Panc1 (cell line): ENCODE measurements at regions not wholly inside any gene's neighbourhood (a gene's known extent, or its start where the extent isn't known, plus 50 kb on each side); places are given as distances from the start of the nearest gene placed in this dataset.

Experiments
- ATAC-seq: fragments of 200-7000 bp; cut with Tn5 transposase; 2 replicates; pipeline ENCODE4 v1.9.1; 2020; ENCODE audit warnings: mild to moderate bottlenecking, moderate library complexity
- BruUV-seq: library from RNA; stranded (reverse); fragments of 400-500 nt; replicated peaks from 2 replicates; lab custom pipeline; 2021; lab: Mats Ljungman, UMichigan
- CTCF ChIA-PET: fragments of 300-600 bp; sonication (Branson Sonifier 250); formaldehyde crosslinking; loops from one replicate; lab custom pipeline; 2022; ENCODE audit warnings: antibody characterized with exemption; lab: Charles Lee
- POLR2A ChIA-PET: fragments of 300-600 bp; sonication (Branson Sonifier 250); formaldehyde crosslinking; loops from one replicate; lab custom pipeline; 2022; ENCODE audit warnings: antibody characterized with exemption; lab: Charles Lee
- DNase-seq: peaks from one replicate; pipeline ENCODE4 v3.0.0-alpha.2; 2010; ENCODE audit warnings: low read depth, low spot score
- H3K27ac ChIP-seq: 2 replicates; pipeline ENCODE4 v1.5.1; 2011; ENCODE audit warnings: mild to moderate bottlenecking, low read length, inconsistent platforms
- H3K27me3 ChIP-seq: fragments of 200-500 bp; sonication (Bioruptor generic); 2 replicates; pipeline ENCODE4 v1.6.0; 2014; ENCODE audit warnings: low read length, inconsistent platforms; ENCODE audit not compliant: control insufficient read depth, insufficient read depth
- H3K36me3 ChIP-seq: fragments of 200-500 bp; sonication (Bioruptor generic); 2 replicates; pipeline ENCODE4 v1.5.1; 2014; ENCODE audit warnings: inconsistent platforms, mild to moderate bottlenecking, low read length, moderate library complexity; ENCODE audit not compliant: control insufficient read depth, insufficient read depth
- H3K4me1 ChIP-seq: 2 replicates; pipeline ENCODE4 v1.5.1; 2011; ENCODE audit warnings: inconsistent platforms, mild to moderate bottlenecking, low read length, moderate library complexity; ENCODE audit not compliant: control insufficient read depth, insufficient read depth
- H3K4me3 ChIP-seq, 2 experiments: 2 replicates each; pipeline ENCODE4 v1.5.1; 2011 to 2012; ENCODE audit warnings: low read depth in 2 of 2, low read length in 2 of 2, mild to moderate bottlenecking in 2 of 2, inconsistent platforms in 1 of 2, moderate library complexity in 1 of 2
- H3K9me3 ChIP-seq: fragments of 200-500 bp; sonication (Bioruptor generic); 2 replicates; pipeline ENCODE4 v1.5.1; 2014; ENCODE audit warnings: low read depth, mild to moderate bottlenecking, inconsistent platforms, low read length, moderate library complexity; ENCODE audit not compliant: control insufficient read depth, insufficient read depth
- POLR2AphosphoS5 ChIP-seq: IDR thresholded peaks from 2 replicates; pipeline ENCODE4 v1.6.1; 2012; ENCODE audit warnings: mild to moderate bottlenecking, low read depth, low read length, moderate library complexity
- SIN3A ChIP-seq: IDR thresholded peaks from 2 replicates; pipeline ENCODE4 v1.6.1; 2012; ENCODE audit warnings: low read depth, mild to moderate bottlenecking, low read length, moderate library complexity, borderline replicate concordance; ENCODE audit not compliant: insufficient read depth
- TCF7L2 ChIP-seq: IDR thresholded peaks from 2 replicates; pipeline ENCODE4 v1.6.1; 2011; ENCODE audit warnings: mild to moderate bottlenecking, low read depth, low read length, inconsistent platforms
- in situ Hi-C: cut with HindIII; loops from 2 replicates; pipeline ENCODE4 v1.10.0; 2016; ENCODE audit warnings: low sequenced_read_pairs, low pct_unique_long_range_greater_than_20kb
- intact Hi-C: fragments of 100-400 bp; cut with micrococcal nuclease; formaldehyde crosslinking; loops from one replicate; pipeline ENCODE4 v1.10.0; 2022; ENCODE audit not compliant: unreplicated experiment
- TF ChIP-seq, protein P1 (sequence below), 2 experiments: IDR thresholded peaks; 2 replicates each; pipeline ENCODE4 v1.6.1; 2011 to 2012; ENCODE audit warnings: low read depth in 2 of 2, control low read depth in 1 of 2, low read length in 1 of 2, mild to moderate bottlenecking in 1 of 2, moderate library complexity in 1 of 2; ENCODE audit not compliant: insufficient read depth in 1 of 2
- TF ChIP-seq, protein P2 (sequence below): fragments of 450-650 bp; IDR thresholded peaks from 2 replicates; pipeline ENCODE4 v1.5.1; 2017; ENCODE audit warnings: mild to moderate bottlenecking

DNA sequence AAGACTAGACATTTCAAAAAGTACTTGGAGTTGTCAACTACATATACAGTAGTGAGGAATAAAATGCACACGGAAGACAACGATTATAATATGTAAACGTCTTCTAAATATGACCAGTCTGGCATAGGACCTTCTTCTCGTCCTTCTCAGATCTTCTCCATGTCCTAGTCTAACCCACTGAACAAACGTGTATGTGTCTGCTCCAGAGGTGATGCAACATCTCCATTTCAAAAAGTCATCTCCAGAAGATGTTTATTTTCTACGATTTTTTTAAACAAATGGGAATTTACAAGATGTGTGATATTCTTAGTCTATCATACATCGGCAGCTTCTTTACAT, 89.9 kb downstream of the GPX5 start:
- no peak overlapping the region for H3K4me3 ChIP-seq
- H3K27ac ChIP-seq: no peak overlapping the region
- TF ChIP-seq, protein P1, sequence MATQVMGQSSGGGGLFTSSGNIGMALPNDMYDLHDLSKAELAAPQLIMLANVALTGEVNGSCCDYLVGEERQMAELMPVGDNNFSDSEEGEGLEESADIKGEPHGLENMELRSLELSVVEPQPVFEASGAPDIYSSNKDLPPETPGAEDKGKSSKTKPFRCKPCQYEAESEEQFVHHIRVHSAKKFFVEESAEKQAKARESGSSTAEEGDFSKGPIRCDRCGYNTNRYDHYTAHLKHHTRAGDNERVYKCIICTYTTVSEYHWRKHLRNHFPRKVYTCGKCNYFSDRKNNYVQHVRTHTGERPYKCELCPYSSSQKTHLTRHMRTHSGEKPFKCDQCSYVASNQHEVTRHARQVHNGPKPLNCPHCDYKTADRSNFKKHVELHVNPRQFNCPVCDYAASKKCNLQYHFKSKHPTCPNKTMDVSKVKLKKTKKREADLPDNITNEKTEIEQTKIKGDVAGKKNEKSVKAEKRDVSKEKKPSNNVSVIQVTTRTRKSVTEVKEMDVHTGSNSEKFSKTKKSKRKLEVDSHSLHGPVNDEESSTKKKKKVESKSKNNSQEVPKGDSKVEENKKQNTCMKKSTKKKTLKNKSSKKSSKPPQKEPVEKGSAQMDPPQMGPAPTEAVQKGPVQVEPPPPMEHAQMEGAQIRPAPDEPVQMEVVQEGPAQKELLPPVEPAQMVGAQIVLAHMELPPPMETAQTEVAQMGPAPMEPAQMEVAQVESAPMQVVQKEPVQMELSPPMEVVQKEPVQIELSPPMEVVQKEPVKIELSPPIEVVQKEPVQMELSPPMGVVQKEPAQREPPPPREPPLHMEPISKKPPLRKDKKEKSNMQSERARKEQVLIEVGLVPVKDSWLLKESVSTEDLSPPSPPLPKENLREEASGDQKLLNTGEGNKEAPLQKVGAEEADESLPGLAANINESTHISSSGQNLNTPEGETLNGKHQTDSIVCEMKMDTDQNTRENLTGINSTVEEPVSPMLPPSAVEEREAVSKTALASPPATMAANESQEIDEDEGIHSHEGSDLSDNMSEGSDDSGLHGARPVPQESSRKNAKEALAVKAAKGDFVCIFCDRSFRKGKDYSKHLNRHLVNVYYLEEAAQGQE (IDR thresholded peaks at IDR 0.05; ENCODE audit: insufficient read depth in 1 of 2, low read depth in 2 of 2, low read length in 1 of 2): no peak
- TF ChIP-seq SIN3A (no peak), TCF7L2 (no peak), POLR2AphosphoS5 (no peak)
- TF ChIP-seq, protein P2, sequence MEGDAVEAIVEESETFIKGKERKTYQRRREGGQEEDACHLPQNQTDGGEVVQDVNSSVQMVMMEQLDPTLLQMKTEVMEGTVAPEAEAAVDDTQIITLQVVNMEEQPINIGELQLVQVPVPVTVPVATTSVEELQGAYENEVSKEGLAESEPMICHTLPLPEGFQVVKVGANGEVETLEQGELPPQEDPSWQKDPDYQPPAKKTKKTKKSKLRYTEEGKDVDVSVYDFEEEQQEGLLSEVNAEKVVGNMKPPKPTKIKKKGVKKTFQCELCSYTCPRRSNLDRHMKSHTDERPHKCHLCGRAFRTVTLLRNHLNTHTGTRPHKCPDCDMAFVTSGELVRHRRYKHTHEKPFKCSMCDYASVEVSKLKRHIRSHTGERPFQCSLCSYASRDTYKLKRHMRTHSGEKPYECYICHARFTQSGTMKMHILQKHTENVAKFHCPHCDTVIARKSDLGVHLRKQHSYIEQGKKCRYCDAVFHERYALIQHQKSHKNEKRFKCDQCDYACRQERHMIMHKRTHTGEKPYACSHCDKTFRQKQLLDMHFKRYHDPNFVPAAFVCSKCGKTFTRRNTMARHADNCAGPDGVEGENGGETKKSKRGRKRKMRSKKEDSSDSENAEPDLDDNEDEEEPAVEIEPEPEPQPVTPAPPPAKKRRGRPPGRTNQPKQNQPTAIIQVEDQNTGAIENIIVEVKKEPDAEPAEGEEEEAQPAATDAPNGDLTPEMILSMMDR: no peak
- CTCF ChIA-PET: interaction anchor here (0.7 kb wide), 1 partner anchor 401 kb away, joined by 6 read pairs; no protein-coding TSS in a partner anchor
- H3K4me1 ChIP-seq: no peaks in the 10 kb centered on the region
- intact Hi-C loops (no loop called here), in situ Hi-C loops (no loop called here)
- no peaks in the 10 kb centered on the region for H3K36me3 ChIP-seq
- no peaks in the 10 kb centered on the region for H3K9me3 ChIP-seq
- BruUV-seq: no TSS peak
- DNase-seq (no peak), ATAC-seq (no peak)
- POLR2A ChIA-PET: interaction anchor here (0.6 kb wide), 1 partner anchor 86 kb away, joined by 6 read pairs; no protein-coding TSS in a partner anchor
- 0 out of 2 replicates have a peak, but pooled peaks cover 3% of the 10 kb centered on the region for H3K27me3 ChIP-seq

DNA sequence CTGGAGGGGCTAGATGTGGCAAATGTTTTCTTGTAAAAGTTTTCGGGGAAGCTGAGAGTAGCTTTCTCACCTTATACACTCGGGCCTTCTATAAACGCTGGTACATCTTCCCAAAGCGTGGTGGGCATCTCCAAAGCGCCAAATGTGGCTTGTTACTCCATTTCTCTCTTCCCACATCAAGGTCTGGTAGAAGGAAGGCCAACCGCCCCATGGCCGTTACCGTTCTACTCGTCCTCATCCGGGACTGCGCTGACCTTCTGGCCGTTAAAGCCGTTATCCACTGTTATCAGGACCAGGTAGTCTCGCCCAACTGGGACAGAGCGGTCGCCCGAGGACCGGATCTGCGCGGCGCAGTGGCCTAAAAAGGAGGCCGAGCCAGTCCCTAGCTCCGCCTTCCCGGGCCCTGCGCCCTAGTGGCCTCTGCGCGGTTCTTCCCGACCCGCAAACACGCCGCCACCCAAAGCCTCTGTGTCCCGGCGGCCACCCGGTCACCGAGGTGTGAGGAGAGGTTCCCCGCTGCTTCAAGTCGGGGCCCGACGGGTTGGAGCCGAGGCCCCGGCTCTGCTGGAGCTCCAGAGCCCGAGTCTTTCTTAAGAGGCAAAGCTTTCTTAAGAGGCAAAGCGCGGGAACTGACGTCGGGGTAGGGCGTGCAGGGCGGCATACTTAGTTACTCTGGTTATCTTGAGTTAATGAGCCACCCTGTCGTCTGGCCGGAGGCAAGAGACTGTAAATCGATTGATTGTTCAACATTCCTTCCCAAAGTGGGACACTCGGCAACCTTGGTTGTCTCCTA, 90.5 kb downstream of the GPX5 start:
- Histone ChIP-seq H3K9me3 (no peaks in the 10 kb centered on the region), H3K27me3 (0 out of 2 replicates have a peak, but pooled peaks cover 3% of the 10 kb centered on the region), H3K27ac (no peak overlapping the region), H3K36me3 (no peaks in the 10 kb centered on the region), H3K4me3 (no peak overlapping the region), H3K4me1 (no peaks in the 10 kb centered on the region)
- intact Hi-C loops (no loop called here), in situ Hi-C loops (no loop called here)
- no TSS peak for BruUV-seq
- CTCF ChIA-PET: no interaction called here
- TF ChIP-seq, protein P2: no peak
- TF ChIP-seq, protein P1 (IDR thresholded peaks at IDR 0.05; ENCODE audit: insufficient read depth in 1 of 2, low read depth in 2 of 2, low read length in 1 of 2): no peak
- TF ChIP-seq POLR2AphosphoS5: no peak
- no peak for TF ChIP-seq TCF7L2
- no peak for TF ChIP-seq SIN3A
- DNase-seq (no peak), ATAC-seq (no peak)
- POLR2A ChIA-PET: interaction anchor here (0.6 kb wide), 1 partner anchor 85 kb away, joined by 6 read pairs; no protein-coding TSS in a partner anchor
